HEK293 (cell line): ENCODE measurements at regions not wholly inside any gene's neighbourhood (a gene's known extent, or its start where the extent isn't known, plus 50 kb on each side); places are given as distances from the start of the nearest gene placed in this dataset.

Experiments used
- BCL11A ChIP-seq: fragments of 450-650 bp; formaldehyde crosslinking; IDR thresholded peaks from 2 replicates; pipeline ENCODE4 v1.5.1; 2016; ENCODE audit warnings: low read depth, missing biosample characterization, missing genetic modification characterization
- IKZF3 ChIP-seq: fragments of 450-650 bp; IDR thresholded peaks from 2 replicates; pipeline ENCODE4 v1.5.0; 2018; ENCODE audit warnings: missing biosample characterization, mild to moderate bottlenecking, missing genetic modification characterization, moderate library complexity
- MEIS1 ChIP-seq: sonication (generic); formaldehyde crosslinking; IDR thresholded peaks from 2 replicates; pipeline ENCODE4 v1.8.1; 2022; ENCODE audit warnings: missing genetic modification reagents, mild to moderate bottlenecking, borderline replicate concordance
- SETDB1 ChIP-seq: IDR thresholded peaks from one replicate; pipeline ENCODE4 v1.6.1; 2017; ENCODE audit warnings: mild to moderate bottlenecking, low read length, moderate library complexity, mixed read lengths; ENCODE audit not compliant: insufficient read length
- ZBTB20 ChIP-seq: fragments of 450-650 bp; formaldehyde crosslinking; IDR thresholded peaks from 2 replicates; pipeline ENCODE4 v1.5.1; 2016; ENCODE audit warnings: missing biosample characterization, missing genetic modification characterization
- ZFP41 ChIP-seq: fragments of 450-650 bp; formaldehyde crosslinking; IDR thresholded peaks from 2 replicates; pipeline ENCODE4 v1.5.1; 2016; ENCODE audit warnings: missing biosample characterization, missing genetic modification characterization, borderline replicate concordance
- ZNF350 ChIP-seq: fragments of 450-650 bp; formaldehyde crosslinking; IDR thresholded peaks from 2 replicates; pipeline ENCODE4 v1.5.0; 2017; ENCODE audit warnings: missing biosample characterization, mild to moderate bottlenecking, missing genetic modification characterization
- ZNF529 ChIP-seq: fragments of 450-650 bp; formaldehyde crosslinking; IDR thresholded peaks from 2 replicates; pipeline ENCODE4 v1.5.1; 2017; ENCODE audit warnings: missing genetic modification characterization, missing biosample characterization; ENCODE audit not compliant: insufficient replicate concordance
- ZNF555 ChIP-seq: fragments of 450-650 bp; formaldehyde crosslinking; conservative IDR thresholded peaks from 2 replicates; pipeline ENCODE4 v1.5.1; 2017; ENCODE audit warnings: missing biosample characterization, mild to moderate bottlenecking, missing genetic modification characterization, inconsistent platforms
- TF ChIP-seq, protein P1 (sequence below): fragments of 450-650 bp; formaldehyde crosslinking; IDR thresholded peaks from 2 replicates; pipeline ENCODE4 v1.5.1; 2016; ENCODE audit warnings: missing biosample characterization, missing genetic modification characterization
- TF ChIP-seq, protein P2 (sequence below): fragments of 450-650 bp; formaldehyde crosslinking; IDR thresholded peaks from 2 replicates; pipeline ENCODE4 v1.5.1; 2016; ENCODE audit warnings: missing biosample characterization, missing genetic modification characterization, low read depth
- TF ChIP-seq, protein P3 (sequence below): fragments of 450-650 bp; formaldehyde crosslinking; IDR thresholded peaks from 2 replicates; pipeline ENCODE4 v1.5.1; 2016; ENCODE audit warnings: missing biosample characterization, missing genetic modification characterization, borderline replicate concordance
- TF ChIP-seq, protein P4 (sequence below): fragments of 450-650 bp; formaldehyde crosslinking; IDR thresholded peaks from 2 replicates; pipeline ENCODE4 v1.5.1; 2016; ENCODE audit warnings: missing biosample characterization, missing genetic modification characterization

DNA sequence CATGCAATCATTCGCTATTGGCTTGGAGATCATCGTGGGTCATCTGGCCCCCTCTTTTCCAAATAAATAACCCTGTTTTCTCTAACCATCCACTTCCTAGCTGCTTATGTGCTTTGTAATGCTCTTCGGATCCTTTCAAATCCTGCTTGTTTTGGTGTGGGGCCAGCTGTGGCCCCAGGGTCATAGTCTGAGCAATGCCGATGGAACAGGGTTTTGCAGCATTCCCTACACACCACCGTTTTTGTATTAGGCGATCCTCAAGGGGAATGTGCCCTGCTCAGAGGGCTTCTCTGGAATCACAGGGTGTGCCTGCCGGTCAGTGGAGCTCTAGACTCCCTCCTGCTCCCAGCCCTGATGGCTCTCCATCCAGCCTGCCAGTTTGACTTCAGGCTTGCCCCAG is 78.1 kb upstream of the NRXN3 start:
- TF ChIP-seq, protein P1, sequence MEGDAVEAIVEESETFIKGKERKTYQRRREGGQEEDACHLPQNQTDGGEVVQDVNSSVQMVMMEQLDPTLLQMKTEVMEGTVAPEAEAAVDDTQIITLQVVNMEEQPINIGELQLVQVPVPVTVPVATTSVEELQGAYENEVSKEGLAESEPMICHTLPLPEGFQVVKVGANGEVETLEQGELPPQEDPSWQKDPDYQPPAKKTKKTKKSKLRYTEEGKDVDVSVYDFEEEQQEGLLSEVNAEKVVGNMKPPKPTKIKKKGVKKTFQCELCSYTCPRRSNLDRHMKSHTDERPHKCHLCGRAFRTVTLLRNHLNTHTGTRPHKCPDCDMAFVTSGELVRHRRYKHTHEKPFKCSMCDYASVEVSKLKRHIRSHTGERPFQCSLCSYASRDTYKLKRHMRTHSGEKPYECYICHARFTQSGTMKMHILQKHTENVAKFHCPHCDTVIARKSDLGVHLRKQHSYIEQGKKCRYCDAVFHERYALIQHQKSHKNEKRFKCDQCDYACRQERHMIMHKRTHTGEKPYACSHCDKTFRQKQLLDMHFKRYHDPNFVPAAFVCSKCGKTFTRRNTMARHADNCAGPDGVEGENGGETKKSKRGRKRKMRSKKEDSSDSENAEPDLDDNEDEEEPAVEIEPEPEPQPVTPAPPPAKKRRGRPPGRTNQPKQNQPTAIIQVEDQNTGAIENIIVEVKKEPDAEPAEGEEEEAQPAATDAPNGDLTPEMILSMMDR (tag by site-specific recombination), result no peak
- TF ChIP-seq, protein P2, sequence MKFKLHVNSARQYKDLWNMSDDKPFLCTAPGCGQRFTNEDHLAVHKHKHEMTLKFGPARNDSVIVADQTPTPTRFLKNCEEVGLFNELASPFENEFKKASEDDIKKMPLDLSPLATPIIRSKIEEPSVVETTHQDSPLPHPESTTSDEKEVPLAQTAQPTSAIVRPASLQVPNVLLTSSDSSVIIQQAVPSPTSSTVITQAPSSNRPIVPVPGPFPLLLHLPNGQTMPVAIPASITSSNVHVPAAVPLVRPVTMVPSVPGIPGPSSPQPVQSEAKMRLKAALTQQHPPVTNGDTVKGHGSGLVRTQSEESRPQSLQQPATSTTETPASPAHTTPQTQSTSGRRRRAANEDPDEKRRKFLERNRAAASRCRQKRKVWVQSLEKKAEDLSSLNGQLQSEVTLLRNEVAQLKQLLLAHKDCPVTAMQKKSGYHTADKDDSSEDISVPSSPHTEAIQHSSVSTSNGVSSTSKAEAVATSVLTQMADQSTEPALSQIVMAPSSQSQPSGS (tag by site-specific recombination), result no peak
- TF ChIP-seq MEIS1 (CRISPR knock-in tag), result no peak
- TF ChIP-seq, protein P3, sequence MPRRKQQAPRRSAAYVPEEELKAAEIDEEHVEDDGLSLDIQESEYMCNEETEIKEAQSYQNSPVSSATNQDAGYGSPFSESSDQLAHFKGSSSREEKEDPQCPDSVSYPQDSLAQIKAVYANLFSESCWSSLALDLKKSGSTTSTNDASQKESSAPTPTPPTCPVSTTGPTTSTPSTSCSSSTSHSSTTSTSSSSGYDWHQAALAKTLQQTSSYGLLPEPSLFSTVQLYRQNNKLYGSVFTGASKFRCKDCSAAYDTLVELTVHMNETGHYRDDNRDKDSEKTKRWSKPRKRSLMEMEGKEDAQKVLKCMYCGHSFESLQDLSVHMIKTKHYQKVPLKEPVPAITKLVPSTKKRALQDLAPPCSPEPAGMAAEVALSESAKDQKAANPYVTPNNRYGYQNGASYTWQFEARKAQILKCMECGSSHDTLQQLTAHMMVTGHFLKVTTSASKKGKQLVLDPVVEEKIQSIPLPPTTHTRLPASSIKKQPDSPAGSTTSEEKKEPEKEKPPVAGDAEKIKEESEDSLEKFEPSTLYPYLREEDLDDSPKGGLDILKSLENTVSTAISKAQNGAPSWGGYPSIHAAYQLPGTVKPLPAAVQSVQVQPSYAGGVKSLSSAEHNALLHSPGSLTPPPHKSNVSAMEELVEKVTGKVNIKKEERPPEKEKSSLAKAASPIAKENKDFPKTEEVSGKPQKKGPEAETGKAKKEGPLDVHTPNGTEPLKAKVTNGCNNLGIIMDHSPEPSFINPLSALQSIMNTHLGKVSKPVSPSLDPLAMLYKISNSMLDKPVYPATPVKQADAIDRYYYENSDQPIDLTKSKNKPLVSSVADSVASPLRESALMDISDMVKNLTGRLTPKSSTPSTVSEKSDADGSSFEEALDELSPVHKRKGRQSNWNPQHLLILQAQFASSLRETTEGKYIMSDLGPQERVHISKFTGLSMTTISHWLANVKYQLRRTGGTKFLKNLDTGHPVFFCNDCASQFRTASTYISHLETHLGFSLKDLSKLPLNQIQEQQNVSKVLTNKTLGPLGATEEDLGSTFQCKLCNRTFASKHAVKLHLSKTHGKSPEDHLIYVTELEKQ, result no peak
- TF ChIP-seq ZNF529 (tag by site-specific recombination), result no peak
- TF ChIP-seq ZNF350 (tag by site-specific recombination), result no peak
- TF ChIP-seq ZFP41, result no peak
- no peak for TF ChIP-seq BCL11A (tag by site-specific recombination)
- no peak for TF ChIP-seq IKZF3
- TF ChIP-seq, protein P4, sequence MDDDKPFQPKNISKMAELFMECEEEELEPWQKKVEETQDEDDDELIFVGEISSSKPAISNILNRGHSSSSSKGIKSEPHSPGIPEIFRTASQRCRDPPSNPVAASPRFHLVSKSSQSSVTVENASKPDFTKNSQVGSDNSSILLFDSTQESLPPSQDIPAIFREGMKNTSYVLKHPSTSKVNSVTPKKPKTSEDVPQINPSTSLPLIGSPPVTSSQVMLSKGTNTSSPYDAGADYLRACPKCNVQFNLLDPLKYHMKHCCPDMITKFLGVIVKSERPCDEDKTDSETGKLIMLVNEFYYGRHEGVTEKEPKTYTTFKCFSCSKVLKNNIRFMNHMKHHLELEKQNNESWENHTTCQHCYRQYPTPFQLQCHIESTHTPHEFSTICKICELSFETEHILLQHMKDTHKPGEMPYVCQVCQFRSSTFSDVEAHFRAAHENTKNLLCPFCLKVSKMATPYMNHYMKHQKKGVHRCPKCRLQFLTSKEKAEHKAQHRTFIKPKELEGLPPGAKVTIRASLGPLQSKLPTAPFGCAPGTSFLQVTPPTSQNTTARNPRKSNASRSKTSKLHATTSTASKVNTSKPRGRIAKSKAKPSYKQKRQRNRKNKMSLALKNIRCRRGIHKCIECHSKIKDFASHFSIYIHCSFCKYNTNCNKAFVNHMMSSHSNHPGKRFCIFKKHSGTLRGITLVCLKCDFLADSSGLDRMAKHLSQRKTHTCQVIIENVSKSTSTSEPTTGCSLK, result no peak
- no peak for TF ChIP-seq SETDB1
- no peak for TF ChIP-seq ZNF555 (tag by site-specific recombination)
- TF ChIP-seq ZBTB20 (tag by site-specific recombination), result no peak
